ENCODE measurements at regions not wholly inside any gene's neighbourhood (a gene's known extent, or its start where the extent isn't known, plus 50 kb on each side); places are given as distances from the start of the nearest gene placed in this dataset.

DNA sequence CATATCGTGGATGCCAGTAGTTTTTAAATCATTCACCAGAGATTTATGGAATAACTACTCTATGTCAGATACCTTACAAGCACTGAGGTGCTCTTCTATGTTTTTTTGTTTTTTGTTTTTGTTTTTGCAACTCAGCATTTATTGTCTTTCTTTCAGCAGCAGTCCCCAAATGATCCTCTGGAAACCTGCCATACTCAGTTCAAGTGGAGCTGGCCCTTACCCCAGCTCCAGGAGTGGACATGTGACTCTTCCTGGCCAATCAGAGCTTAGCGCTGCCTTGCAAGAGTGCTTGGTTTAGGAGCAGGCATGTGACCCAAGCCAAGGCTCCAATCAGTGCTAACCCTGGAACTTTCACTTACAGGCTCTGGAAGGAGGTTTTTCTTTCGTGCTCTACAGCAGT lies 356.6 kb upstream of the ZMIZ1 start:
- H3K36me3 ChIP-seq (replicated peaks in 1 of 2), result no peaks in the 10 kb centered on the region
- no peaks in the 10 kb centered on the region for H3K4me1 ChIP-seq (replicated peaks in 1 of 2)
- WGBS, 4 donors, result 87 to 97% (median 95%) methylated on average over 3 of the region's 3 CpGs
- H3K9me3 ChIP-seq (replicated peaks in 1 of 3), result no peaks in the 10 kb centered on the region
- intact Hi-C loops (cut with DNase I), result no loop called here
- H3K27ac ChIP-seq, result no peak overlapping the region
- H3K27me3 ChIP-seq, result no peaks in the 10 kb centered on the region
- no peak overlapping the region for H3K4me3 ChIP-seq
- peak in 3 of 7 donors; percentile 13 to 27 (median 23) for DNase-seq
- no peak for TF ChIP-seq CTCF (IDR thresholded peaks at IDR 0.05)
- TF ChIP-seq POLR2A (IDR thresholded peaks at IDR 0.05), result no peak

DNA sequence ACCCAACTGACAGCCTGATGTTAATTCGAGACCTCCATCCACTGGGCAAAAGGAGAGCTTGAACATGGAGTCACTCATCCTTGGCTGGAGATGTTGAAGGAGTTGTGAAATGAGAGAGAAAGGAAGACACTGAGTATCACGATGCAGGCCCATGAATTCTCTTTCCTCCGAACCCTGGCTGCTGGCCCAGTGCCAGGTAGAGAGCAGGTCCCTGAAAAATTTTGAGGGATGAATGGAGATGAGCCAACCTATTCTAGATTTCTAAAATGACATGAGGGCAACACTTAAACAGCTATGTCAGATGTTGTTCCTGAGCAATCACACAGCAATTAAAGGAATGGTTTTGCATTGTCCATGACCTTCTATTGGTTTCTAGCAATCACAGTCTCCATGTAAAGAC lies 355.1 kb upstream of the ZMIZ1 start:
- Histone ChIP-seq H3K36me3 (replicated peaks in 1 of 2) (no peaks in the 10 kb centered on the region), H3K27ac (no peak overlapping the region), H3K9me3 (replicated peaks in 1 of 3) (no peaks in the 10 kb centered on the region), H3K4me3 (no peak overlapping the region), H3K27me3 (no peaks in the 10 kb centered on the region), H3K4me1 (replicated peaks in 1 of 2) (no peaks in the 10 kb centered on the region)
- intact Hi-C loops (cut with DNase I), result no loop called here
- peak in 1 of 7 donors; percentile 25 for DNase-seq
- TF ChIP-seq POLR2A (IDR thresholded peaks at IDR 0.05), result no peak
- no peak for TF ChIP-seq CTCF (IDR thresholded peaks at IDR 0.05)
- 73 to 83% (median 75%) methylated on average over 3 of the region's 3 CpGs for WGBS, 4 donors

DNA sequence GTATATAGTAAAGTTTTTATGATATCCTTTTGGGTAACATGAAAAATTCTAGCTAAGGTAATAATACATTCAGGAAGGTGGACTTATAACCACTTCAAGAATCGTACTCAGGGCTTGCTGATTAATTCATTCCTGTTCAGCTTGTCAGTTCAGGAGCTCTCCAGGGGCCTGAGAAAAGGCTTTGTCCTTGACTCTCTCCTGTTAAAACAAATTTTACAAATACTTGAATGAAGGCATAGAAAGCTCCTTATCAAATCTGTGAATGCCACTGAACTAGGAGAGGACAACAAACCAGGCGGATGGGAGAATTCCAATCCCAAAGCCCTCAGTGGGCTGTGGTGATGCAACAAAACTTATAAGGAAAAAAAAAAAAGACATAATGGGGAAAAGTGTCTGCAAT lies 354.5 kb upstream of the ZMIZ1 start:
- Histone ChIP-seq H3K36me3 (replicated peaks in 1 of 2) (no peaks in the 10 kb centered on the region), H3K4me3 (no peak overlapping the region), H3K9me3 (replicated peaks in 1 of 3) (no peaks in the 10 kb centered on the region), H3K27ac (no peak overlapping the region), H3K4me1 (replicated peaks in 1 of 2) (no peaks in the 10 kb centered on the region), H3K27me3 (no peaks in the 10 kb centered on the region)
- TF ChIP-seq CTCF (IDR thresholded peaks at IDR 0.05), result no peak
- no peak for TF ChIP-seq POLR2A (IDR thresholded peaks at IDR 0.05)
- intact Hi-C loops (cut with DNase I), result no loop called here
- DNase-seq, result peak in 1 of 7 donors; percentile 21
- 56 to 73% (median 64%) methylated on average over 2 of the region's 2 CpGs for WGBS, 4 donors

- 84 to 93% (median 86%) methylated on average over 2 of the region's 2 CpGs for WGBS, 4 donors
Observed at GRCh38 chr10:78715435-78715834, 353.3 kb upstream of the ZMIZ1 start.

More at GRCh38 chr10:78715435-78715834, 353.3 kb upstream of the ZMIZ1 start:
- Histone ChIP-seq H3K9me3 (replicated peaks in 1 of 3) (no peaks in the 10 kb centered on the region), H3K36me3 (replicated peaks in 1 of 2) (no peaks in the 10 kb centered on the region), H3K4me1 (replicated peaks in 1 of 2) (no peaks in the 10 kb centered on the region), H3K27me3 (no peaks in the 10 kb centered on the region), H3K4me3 (no peak overlapping the region), H3K27ac (no peak overlapping the region)
- no peak for DNase-seq
- TF ChIP-seq POLR2A (IDR thresholded peaks at IDR 0.05) (no peak), CTCF (IDR thresholded peaks at IDR 0.05) (no peak)
- intact Hi-C loops (cut with DNase I), result no loop called here
